ENCODE measurements at regions not wholly inside any gene's neighbourhood (a gene's known extent, or its start where the extent isn't known, plus 50 kb on each side); places are given as distances from the start of the nearest gene placed in this dataset.

DNA sequence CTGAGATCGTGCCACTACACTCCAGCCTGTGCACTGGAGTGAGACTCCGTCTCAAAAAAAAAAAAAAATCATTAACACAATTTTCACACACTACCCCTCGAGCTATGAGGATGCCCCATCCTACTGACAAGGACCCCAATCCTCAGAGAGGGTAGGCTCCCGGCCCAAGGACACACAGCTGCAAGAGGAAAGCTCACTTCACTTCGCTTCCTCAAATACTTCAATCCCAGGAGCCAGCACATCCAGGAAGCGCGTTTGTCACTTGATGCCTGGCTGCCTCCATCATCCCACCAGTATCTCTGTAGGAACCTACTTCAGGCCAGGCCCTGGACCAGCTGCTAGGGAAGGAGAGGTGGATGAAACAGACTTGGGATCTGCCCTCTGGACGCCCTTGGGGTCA, 144.0 kb downstream of the CRYBB2 start:
- ChIA-PET CTCF (interaction anchor here (0.7 to 2.9 kb wide), 4 partner anchors 16 to 419 kb away, joined by 3 to 12 read pairs (median 4); no protein-coding TSS in a partner anchor), POLR2A (no interaction called here)
- intact Hi-C loops (cut with micrococcal nuclease), result loop anchor here (2.0 kb wide), 3 partner anchors 57 to 409 kb away; no protein-coding TSS in a partner anchor

DNA sequence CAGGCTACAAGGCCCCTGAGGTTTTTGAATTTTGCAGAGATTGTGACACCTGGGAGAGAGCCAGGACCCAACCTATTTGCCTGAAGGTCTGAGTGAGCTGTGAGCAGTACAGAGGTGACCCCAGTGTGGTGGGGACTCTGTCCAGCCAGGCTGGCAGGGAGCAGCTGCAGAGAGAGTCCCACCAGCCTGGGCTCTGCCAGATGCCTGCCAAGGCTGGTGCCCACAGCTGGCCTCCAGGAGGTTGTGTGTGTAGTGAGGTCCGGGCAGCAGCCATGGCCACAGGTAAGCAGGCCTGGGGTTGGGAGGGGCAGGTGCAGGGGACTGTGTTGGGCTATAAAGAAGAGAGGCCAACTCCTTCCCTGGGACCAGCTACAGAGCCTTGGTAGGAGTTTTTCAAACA, 144.8 kb downstream of the CRYBB2 start:
- 73% methylated on average over 1 of the region's 1 CpG for WGBS (ENCODE audit: insufficient coverage)

More for the DNA sequence above, 144.0 kb downstream of the CRYBB2 start:
- ATAC-seq (ENCODE audit: low read depth) (no peak), DNase-seq (no peak)
- H3K27ac ChIP-seq (ENCODE audit: low read length in 2 of 2), result no peak overlapping the region
- peaks cover 3% of the 10 kb centered on the region for H3K4me1 Mint-ChIP-seq
- H3K27ac Mint-ChIP-seq, result no peak overlapping the region
- H3K9me3 Mint-ChIP-seq (ENCODE audit: insufficient read depth), result no peaks in the 10 kb centered on the region
- no peak overlapping the region for H3K4me2 ChIP-seq (replicated peaks; ENCODE audit: low read depth, low read length, poor library complexity, severe bottlenecking)
- no peaks in the 10 kb centered on the region for H3K9me3 ChIP-seq (ENCODE audit: control extremely low read depth in 1 of 3, control insufficient read depth in 2 of 3, insufficient read depth in 1 of 3, low read length in 2 of 3)
- WGBS (ENCODE audit: insufficient coverage), result 95% methylated on average over 6 of the region's 8 CpGs
- no peak overlapping the region for H2AFZ ChIP-seq (ENCODE audit: insufficient read depth, low read depth, low read length, poor library complexity, severe bottlenecking)
- H4K20me1 ChIP-seq (ENCODE audit: control insufficient read depth, insufficient read depth, low read length, poor library complexity, severe bottlenecking), result peaks cover 25% of the 10 kb centered on the region
- H3K27me3 Mint-ChIP-seq, result no peaks in the 10 kb centered on the region
- H3K79me2 ChIP-seq (ENCODE audit: control insufficient read depth, insufficient read depth, low read length), result peaks cover 9% of the 10 kb centered on the region
- H3K4me1 ChIP-seq (ENCODE audit: control insufficient read depth in 2 of 2, insufficient read depth in 2 of 2, low read length in 2 of 2), result peaks cover 0 to 7% of the 10 kb centered on the region in 2 donors
- no peak for TF ChIP-seq EZH2 (IDR thresholded peaks at IDR 0.05; ENCODE audit: borderline replicate concordance, insufficient read depth, low read depth, low read length, poor library complexity, severe bottlenecking)
- TF ChIP-seq, protein P1, sequence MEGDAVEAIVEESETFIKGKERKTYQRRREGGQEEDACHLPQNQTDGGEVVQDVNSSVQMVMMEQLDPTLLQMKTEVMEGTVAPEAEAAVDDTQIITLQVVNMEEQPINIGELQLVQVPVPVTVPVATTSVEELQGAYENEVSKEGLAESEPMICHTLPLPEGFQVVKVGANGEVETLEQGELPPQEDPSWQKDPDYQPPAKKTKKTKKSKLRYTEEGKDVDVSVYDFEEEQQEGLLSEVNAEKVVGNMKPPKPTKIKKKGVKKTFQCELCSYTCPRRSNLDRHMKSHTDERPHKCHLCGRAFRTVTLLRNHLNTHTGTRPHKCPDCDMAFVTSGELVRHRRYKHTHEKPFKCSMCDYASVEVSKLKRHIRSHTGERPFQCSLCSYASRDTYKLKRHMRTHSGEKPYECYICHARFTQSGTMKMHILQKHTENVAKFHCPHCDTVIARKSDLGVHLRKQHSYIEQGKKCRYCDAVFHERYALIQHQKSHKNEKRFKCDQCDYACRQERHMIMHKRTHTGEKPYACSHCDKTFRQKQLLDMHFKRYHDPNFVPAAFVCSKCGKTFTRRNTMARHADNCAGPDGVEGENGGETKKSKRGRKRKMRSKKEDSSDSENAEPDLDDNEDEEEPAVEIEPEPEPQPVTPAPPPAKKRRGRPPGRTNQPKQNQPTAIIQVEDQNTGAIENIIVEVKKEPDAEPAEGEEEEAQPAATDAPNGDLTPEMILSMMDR (IDR thresholded peaks at IDR 0.05), result no peak
- H3K27me3 ChIP-seq (replicated peaks in 1 of 4; ENCODE audit: control extremely low read depth in 1 of 4, control insufficient read depth in 3 of 4, insufficient read depth in 4 of 4, low read length in 3 of 4), result no peaks in the 10 kb centered on the region
- H3K9ac ChIP-seq (ENCODE audit: low read length), result no peak overlapping the region
- H3K4me3 Mint-ChIP-seq, result no peak overlapping the region
- H3K36me3 ChIP-seq (replicated peaks in 1 of 2; ENCODE audit: control extremely low read depth in 1 of 2, control insufficient read depth in 1 of 2, extremely low read depth in 1 of 2, insufficient read depth in 2 of 2, low read length in 1 of 2), result peaks cover 0 to 7% of the 10 kb centered on the region in 2 experiments
- H3K4me3 ChIP-seq (ENCODE audit: control extremely low read depth in 1 of 5, extremely low read depth in 1 of 5, insufficient read depth in 1 of 5, low read depth in 2 of 5, low read length in 4 of 5), result no peak overlapping the region

More for the DNA sequence above, 144.8 kb downstream of the CRYBB2 start:
- ATAC-seq (ENCODE audit: low read depth) (no peak), DNase-seq (no peak)
- CTCF ChIA-PET, result interaction anchor here (1.4 to 2.9 kb wide), 2 partner anchors 15 to 18 kb away, joined by 3 to 12 read pairs; no protein-coding TSS in a partner anchor
- H3K4me3 Mint-ChIP-seq, result no peak overlapping the region
- Histone ChIP-seq H3K9me3 (ENCODE audit: control extremely low read depth in 1 of 3, control insufficient read depth in 2 of 3, insufficient read depth in 1 of 3, low read length in 2 of 3) (no peaks in the 10 kb centered on the region), H3K4me1 (ENCODE audit: control insufficient read depth in 2 of 2, insufficient read depth in 2 of 2, low read length in 2 of 2) (peaks cover 0 to 7% of the 10 kb centered on the region in 2 donors), H3K4me3 (ENCODE audit: control extremely low read depth in 1 of 5, extremely low read depth in 1 of 5, insufficient read depth in 1 of 5, low read depth in 2 of 5, low read length in 4 of 5) (no peak overlapping the region), H3K4me2 (replicated peaks; ENCODE audit: low read depth, low read length, poor library complexity, severe bottlenecking) (no peak overlapping the region), H3K27ac (ENCODE audit: low read length in 2 of 2) (no peak overlapping the region), H3K79me2 (ENCODE audit: control insufficient read depth, insufficient read depth, low read length) (peaks cover 9% of the 10 kb centered on the region), H3K36me3 (replicated peaks in 1 of 2; ENCODE audit: control extremely low read depth in 1 of 2, control insufficient read depth in 1 of 2, extremely low read depth in 1 of 2, insufficient read depth in 2 of 2, low read length in 1 of 2) (peaks cover 0 to 6% of the 10 kb centered on the region in 2 experiments), H4K20me1 (ENCODE audit: control insufficient read depth, insufficient read depth, low read length, poor library complexity, severe bottlenecking) (peaks cover 25% of the 10 kb centered on the region), H2AFZ (ENCODE audit: insufficient read depth, low read depth, low read length, poor library complexity, severe bottlenecking) (no peak overlapping the region), H3K9ac (ENCODE audit: low read length) (no peak overlapping the region), H3K27me3 (replicated peaks in 1 of 4; ENCODE audit: control extremely low read depth in 1 of 4, control insufficient read depth in 3 of 4, insufficient read depth in 4 of 4, low read length in 3 of 4) (no peaks in the 10 kb centered on the region)
- H3K4me1 Mint-ChIP-seq, result peaks cover 3% of the 10 kb centered on the region
- H3K27ac Mint-ChIP-seq, result no peak overlapping the region
- no peaks in the 10 kb centered on the region for H3K27me3 Mint-ChIP-seq
- no peak for TF ChIP-seq EZH2 (IDR thresholded peaks at IDR 0.05; ENCODE audit: borderline replicate concordance, insufficient read depth, low read depth, low read length, poor library complexity, severe bottlenecking)
- TF ChIP-seq, protein P1 (IDR thresholded peaks at IDR 0.05), result no peak
- POLR2A ChIA-PET, result no interaction called here
- intact Hi-C loops (cut with micrococcal nuclease), result no loop called here
- H3K9me3 Mint-ChIP-seq (ENCODE audit: insufficient read depth), result no peaks in the 10 kb centered on the region

Data from B cell (primary cell).